OCI-LY3 (cell line): ENCODE measurements at regions not wholly inside any gene's neighbourhood (a gene's known extent, or its start where the extent isn't known, plus 50 kb on each side); places are given as distances from the start of the nearest gene placed in this dataset.

Experiments used
- EZH2phosphoT487 ChIP-seq: fragments of 200-600 bp; shearing (Covaris generic); IDR thresholded peaks from 2 replicates; pipeline ENCODE4 v1.6.1; 2018; ENCODE audit warnings: antibody characterized with exemption, mixed run types, low read depth
- TF ChIP-seq, protein P1 (sequence below): fragments of 200-600, 300-600 bp; sonication (generic); IDR thresholded peaks from 2 replicates; pipeline ENCODE4 v1.5.1; 2014; ENCODE audit warnings: antibody characterized with exemption, low read length, low read depth

DNA sequence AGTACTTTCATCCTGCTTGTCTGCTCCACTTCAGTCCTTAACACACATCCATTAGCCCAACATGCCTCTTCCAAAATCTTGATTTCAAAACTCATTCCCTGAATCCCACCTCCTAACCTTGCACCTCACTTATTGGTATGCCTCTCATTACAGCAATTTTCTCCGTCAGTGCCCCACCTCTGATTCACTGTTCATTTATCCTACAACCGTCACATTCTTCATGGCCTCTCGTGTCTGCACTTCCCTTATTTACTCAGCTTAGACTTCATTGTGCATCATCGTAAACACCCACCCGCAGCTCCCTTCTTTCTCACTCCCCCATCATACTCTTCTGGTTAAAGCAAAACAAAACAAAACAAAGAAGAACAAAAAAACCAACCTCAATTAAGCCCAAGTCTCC, 160.6 kb upstream of the HMGA2 start:
- TF ChIP-seq, protein P1, sequence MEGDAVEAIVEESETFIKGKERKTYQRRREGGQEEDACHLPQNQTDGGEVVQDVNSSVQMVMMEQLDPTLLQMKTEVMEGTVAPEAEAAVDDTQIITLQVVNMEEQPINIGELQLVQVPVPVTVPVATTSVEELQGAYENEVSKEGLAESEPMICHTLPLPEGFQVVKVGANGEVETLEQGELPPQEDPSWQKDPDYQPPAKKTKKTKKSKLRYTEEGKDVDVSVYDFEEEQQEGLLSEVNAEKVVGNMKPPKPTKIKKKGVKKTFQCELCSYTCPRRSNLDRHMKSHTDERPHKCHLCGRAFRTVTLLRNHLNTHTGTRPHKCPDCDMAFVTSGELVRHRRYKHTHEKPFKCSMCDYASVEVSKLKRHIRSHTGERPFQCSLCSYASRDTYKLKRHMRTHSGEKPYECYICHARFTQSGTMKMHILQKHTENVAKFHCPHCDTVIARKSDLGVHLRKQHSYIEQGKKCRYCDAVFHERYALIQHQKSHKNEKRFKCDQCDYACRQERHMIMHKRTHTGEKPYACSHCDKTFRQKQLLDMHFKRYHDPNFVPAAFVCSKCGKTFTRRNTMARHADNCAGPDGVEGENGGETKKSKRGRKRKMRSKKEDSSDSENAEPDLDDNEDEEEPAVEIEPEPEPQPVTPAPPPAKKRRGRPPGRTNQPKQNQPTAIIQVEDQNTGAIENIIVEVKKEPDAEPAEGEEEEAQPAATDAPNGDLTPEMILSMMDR: no peak
- no peak for TF ChIP-seq EZH2phosphoT487
